ENCODE measurements at regions not wholly inside any gene's neighbourhood (a gene's known extent, or its start where the extent isn't known, plus 50 kb on each side); places are given as distances from the start of the nearest gene placed in this dataset.

GRCh38 chr2:220181165-220181564 is 553.7 kb downstream of the SLC4A3 start:
- TF ChIP-seq POLR2A (IDR thresholded peaks at IDR 0.05; ENCODE audit: low read depth, low read length) (no peak), TAF1 (IDR thresholded peaks at IDR 0.05; ENCODE audit: low read depth, low read length) (no peak), PAX5 (IDR thresholded peaks at IDR 0.05; ENCODE audit: insufficient read depth, low read length, severe bottlenecking) (no peak), SPI1 (IDR thresholded peaks at IDR 0.05; ENCODE audit: low read depth, low read length) (no peak), POLR2AphosphoS5 (IDR thresholded peaks at IDR 0.05; ENCODE audit: low read depth, low read length) (no peak), POU2F2 (IDR thresholded peaks at IDR 0.05; ENCODE audit: low read depth, low read length) (no peak)
